Fibroblast of the conjunctiva (primary cell): ENCODE measurements at regions not wholly inside any gene's neighbourhood (a gene's known extent, or its start where the extent isn't known, plus 50 kb on each side); places are given as distances from the start of the nearest gene placed in this dataset.
"Not testable (repeated sequence)": the region's sequence is repeated elsewhere in the genome, so short reads cannot be mapped to it uniquely, and the experiment has no call there.

ENCODE experiments used
- DNase-seq: peaks from one replicate; pipeline ENCODE4 v3.0.0-alpha.2; 2010; ENCODE audit warnings: low read depth

GRCh38 chr9:73863924-73864323 lies 633.2 kb upstream of the RORB start:
- no peak for DNase-seq

- DNase-seq = no peak
These were observed 630.7 kb upstream of the RORB start for GRCh38 chr9:73866451-73866850.

- DNase-seq = peak; percentile 12
These were observed 627.9 kb upstream of the RORB start for GRCh38 chr9:73869264-73869663.

DNA sequence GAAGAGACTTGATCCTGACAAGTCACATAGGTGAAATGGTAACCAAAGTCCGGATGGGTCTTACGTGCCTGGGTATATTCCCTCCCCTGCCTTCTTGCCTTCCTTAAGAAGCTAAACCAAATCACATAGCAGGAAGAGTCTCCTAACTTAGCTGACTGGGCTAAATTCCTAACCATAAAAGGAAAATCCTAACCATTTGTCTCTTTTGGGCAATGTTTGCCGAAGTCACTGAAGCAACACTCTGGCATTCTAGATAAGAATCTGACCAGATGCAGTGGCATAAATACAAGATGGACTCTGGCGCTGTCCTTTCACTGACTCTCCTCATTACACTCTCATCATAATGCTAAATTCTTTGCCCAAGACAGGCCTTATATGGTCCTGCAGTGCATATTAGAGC lies 625.5 kb upstream of the RORB start:
- DNase-seq = no peak

DNA sequence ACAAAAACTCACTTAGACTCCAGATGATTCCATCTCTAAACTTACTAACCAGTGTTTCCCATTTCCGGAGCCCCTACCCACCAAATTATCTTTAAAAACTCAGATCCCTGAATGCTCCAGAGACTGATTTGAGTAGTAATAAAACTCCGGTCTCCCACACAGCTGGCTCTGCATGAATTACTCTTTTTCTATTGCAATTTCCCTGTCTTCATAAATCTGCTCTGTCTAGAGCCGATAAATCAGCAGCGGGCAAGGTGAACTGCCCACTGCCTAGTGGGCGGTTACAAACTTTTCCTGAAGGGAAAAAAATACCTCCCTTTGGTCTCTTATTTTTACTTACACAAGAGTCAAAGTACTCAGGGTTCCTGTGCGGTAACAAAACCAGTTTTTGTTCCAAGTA lies 624.4 kb upstream of the RORB start:
- DNase-seq = no peak

DNA sequence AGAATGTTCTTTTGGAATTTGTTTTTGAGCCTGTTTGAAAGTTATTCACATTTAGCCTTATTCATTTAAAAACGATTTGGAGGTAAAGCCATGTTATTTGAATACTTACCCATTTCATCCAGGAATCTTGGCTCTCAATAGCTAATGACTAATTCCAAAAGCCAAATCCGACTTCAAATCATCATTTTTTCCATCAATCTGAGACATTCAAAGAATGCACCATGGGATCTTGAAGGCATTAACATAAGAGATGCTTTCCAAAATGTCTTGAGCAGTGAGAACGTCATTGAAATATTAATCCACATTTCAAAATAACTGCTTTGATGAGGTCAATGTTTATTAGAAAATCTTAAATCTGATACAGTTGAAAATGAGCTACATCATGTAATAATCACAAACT lies 617.0 kb upstream of the RORB start:
- peak; percentile 30 for DNase-seq

GRCh38 chr9:73889023-73889422 lies 608.1 kb upstream of the RORB start:
- DNase-seq = no peak

GRCh38 chr9:73890685-73891277 lies 606.4 kb upstream of the RORB start:
- no peak for DNase-seq

DNA sequence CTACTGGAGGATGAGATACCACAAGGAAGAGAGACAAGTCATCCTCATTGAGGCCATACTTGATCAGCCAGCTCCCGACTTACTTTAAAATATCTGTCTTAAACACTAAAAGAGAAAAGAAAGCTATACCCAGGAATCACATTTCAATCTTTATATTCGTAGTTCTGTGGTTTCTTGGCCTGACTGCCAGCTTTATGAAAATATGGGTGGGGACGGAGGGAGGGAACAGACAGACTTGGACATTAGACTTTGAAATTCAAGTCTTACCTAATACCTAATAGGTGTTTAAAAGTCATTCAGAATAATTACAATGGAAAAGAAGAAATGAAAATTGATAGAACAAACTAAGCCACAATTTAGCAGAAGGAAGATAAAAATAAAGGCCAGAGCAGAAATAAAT lies 604.8 kb upstream of the RORB start:
- DNase-seq = no peak

- no peak for DNase-seq
These were observed 603.9 kb upstream of the RORB start for GRCh38 chr9:73893230-73893629.

- DNase-seq = no peak
These were observed 601.1 kb upstream of the RORB start for GRCh38 chr9:73896061-73896460.

- DNase-seq = no peak
These were observed 590.5 kb upstream of the RORB start for GRCh38 chr9:73906671-73907070.

GRCh38 chr9:73911804-73912203 lies 585.3 kb upstream of the RORB start:
- DNase-seq = no peak

DNA sequence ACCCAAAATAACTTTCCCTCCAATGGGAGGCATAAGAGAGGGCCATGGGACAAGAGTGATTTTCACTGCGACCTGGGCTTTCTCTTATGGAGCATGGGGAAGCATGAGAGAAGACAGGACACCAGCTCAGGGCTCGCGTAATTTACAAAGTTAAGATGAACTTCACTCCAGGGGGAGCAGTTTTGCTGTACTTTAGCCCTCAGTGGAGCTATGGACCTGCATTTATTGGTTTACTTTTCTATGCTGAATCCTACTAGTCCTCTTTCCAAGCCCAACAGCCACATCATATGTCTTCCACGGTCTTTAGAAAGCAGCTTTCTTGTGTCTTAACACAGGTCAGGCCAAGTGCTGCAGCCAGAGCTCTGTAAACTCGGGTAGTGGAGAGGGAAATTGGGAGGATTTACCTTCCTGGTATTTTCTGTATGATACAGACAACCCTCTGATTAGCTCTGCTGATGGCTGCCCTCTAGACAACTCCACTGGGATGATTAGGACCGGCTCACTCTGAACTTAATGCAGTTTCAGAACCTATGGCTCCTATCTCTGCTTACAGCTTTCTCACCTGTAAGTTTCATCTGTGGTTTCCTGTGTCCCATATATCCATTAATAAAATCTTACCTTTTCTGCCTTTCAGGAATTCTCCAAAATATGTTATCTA lies 581.0 kb upstream of the RORB start:
- no peak for DNase-seq

GRCh38 chr9:73919712-73920111 lies 577.4 kb upstream of the RORB start:
- DNase-seq = no peak

GRCh38 chr9:73923796-73924195 lies 573.3 kb upstream of the RORB start:
- DNase-seq = no peak

DNA sequence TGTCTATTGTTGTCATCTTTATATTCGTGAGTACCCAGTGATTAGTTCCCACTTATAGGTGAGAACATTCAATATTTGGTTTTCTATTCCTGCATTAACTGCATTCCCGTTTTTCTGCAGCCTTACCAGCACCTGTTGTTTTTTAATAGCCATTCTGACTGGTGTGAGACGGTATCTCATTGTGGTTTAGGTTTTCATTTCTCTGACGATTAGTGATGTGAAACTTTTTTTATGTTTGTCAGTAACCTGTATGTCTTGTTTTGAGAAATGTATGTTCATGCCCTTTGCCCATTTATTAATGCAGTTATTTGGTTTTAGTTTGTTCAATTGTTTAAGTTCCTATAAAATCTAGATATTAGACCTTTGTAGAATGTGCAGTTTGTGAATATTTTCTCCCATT lies 546.0 kb upstream of the RORB start:
- DNase-seq = no peak

DNA sequence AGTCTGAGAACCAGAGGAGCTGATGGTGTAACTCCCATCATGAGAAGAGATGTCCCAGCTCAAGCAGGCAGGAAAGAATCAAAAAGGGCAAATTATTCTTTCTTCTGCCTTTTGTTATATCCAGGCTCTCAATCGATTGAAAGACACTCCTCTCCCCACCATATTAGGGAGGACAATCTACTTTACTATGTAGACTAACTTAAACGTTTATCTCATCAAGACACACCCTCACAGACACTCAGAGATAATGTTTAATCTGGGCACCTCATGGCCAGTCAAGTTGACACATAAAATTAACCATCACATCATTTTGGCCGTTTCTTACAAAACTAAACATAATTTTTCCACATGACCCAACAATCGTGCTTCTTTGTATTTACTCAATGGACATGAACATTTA lies 534.3 kb upstream of the RORB start:
- DNase-seq = no peak

DNA sequence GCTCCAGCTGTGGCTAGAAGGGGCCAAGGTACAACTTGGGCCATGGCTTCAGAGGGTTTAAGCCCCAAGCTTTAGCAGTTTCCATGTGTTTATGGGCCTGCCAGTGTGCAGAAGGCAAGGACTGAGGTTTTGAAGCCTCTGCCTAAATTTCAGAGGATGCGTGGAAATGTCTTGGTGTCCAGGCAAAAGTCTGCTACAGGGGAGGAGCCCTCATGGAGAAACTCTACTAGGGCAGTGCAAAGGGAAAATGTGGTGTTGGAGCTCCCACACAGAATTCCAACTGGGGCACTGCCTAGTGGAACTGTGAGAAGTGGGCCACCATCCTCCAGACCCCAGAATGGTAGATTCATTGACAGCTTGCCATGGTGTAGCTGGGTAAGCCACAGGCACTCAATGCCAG lies 527.2 kb upstream of the RORB start:
- no peak for DNase-seq

DNA sequence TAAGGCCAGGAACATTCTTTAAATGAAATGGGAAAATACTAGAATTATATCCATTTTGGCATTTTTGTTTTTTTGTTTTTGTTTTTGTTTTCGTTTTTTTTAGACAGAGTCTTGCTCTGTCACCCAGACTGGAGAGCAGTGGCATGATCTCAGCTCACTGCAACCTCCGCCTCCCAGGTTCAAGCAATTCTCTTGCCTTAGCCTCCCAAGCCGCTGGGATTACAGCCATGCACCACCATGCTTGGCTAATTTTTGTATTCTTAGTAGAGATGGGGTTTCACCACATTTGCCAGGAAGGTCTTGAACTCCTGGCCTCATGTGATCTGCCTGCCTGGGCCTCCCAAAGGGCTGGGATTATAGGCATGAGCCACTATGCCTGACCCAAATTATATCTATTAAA lies 520.7 kb upstream of the RORB start:
- not testable (repeated sequence) for DNase-seq

DNA sequence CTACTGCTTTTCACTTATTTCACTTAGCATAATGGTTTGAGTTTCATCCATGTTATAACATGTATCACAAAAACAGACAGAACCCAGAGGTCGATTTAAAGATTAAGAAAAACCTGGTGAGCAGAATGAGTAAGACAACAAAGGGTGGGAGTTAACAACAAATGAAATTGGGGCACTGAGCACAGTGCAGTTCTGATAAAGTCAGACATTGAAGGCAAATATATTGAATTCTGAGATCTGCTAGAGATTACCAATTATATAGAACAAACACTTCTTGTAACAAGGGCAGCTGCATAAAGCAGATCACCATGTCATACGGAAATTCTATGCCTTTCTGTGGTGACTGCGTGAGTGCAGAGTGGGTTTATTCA lies 517.3 kb upstream of the RORB start:
- DNase-seq = no peak

DNA sequence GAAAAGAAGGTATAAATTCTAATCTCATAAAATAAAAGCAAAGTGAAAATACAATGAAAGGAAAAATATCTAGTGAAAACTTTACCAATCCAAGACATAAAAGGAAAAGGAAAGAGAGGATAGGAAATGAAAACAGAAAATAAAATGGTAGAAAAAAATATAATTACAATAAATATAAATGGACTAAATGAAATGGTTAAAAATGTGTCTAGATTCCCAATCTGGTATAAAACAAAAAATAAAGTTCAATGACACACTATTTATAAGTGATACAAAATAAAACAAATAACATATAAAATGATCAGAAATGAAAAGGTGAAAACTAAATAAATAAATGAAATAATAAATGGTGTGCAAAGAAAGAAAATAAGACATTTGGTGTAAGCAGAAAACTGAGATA lies 516.4 kb upstream of the RORB start:
- no peak for DNase-seq

DNA sequence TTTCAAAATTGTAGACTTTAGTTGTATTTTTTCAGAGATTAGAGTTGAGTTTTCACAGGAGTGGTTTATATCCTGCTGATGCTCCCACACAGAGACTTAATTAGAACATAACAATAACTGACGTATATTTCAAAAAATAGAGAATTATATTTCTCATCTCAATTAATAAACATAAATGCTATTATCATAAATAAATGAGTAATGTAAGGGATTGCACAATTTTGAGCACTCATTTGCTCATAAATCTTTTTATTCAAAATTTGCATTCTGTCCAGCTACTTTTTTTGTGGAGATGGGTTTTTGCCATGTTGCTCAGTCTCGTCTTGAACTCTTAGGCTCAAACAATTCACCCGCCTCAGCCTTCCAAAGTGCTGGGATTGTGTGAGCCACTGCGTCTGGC lies 515.7 kb upstream of the RORB start:
- no peak for DNase-seq

DNA sequence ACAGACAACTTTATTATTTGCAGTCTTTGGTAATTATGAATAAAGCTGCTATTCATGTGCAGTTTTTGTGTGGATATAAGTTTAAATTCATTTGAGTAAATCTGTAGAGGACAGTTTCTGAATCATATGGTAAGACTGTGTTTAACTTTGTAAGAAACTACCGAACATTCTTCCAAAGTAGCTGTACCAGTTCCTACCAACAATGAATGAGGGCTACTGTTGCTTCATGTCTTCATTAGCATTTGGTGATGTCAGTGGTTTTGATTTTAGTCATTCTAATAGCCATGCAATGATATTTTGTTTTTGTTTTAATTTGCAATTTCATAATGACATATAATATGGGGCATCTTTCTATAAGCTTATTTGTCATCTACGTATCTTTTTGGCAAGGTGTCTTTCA lies 501.3 kb upstream of the RORB start:
- no peak for DNase-seq
